Left ventricle myocardium superior (tissue), 1 donor: ENCODE measurements at regions not wholly inside any gene's neighbourhood (a gene's known extent, or its start where the extent isn't known, plus 50 kb on each side); places are given as distances from the start of the nearest gene placed in this dataset.

Source experiments
- ATAC-seq: fragments of 200-7000 bp; cut with Tn5 transposase; one replicate; pipeline ENCODE4 v1.9.1; 2020; ENCODE audit warnings: mild to moderate bottlenecking, moderate library complexity
- DNase-seq: peaks from one replicate; pipeline ENCODE4 v3.0.0-alpha.2; 2020
- intact Hi-C: fragments of 100-400 bp; cut with micrococcal nuclease; formaldehyde crosslinking; loops from one replicate; pipeline ENCODE4 v1.11.0; 2022
- donor health status: DM: no; HTN: yes; CAD: no; lungs with severe emphysema.

DNA sequence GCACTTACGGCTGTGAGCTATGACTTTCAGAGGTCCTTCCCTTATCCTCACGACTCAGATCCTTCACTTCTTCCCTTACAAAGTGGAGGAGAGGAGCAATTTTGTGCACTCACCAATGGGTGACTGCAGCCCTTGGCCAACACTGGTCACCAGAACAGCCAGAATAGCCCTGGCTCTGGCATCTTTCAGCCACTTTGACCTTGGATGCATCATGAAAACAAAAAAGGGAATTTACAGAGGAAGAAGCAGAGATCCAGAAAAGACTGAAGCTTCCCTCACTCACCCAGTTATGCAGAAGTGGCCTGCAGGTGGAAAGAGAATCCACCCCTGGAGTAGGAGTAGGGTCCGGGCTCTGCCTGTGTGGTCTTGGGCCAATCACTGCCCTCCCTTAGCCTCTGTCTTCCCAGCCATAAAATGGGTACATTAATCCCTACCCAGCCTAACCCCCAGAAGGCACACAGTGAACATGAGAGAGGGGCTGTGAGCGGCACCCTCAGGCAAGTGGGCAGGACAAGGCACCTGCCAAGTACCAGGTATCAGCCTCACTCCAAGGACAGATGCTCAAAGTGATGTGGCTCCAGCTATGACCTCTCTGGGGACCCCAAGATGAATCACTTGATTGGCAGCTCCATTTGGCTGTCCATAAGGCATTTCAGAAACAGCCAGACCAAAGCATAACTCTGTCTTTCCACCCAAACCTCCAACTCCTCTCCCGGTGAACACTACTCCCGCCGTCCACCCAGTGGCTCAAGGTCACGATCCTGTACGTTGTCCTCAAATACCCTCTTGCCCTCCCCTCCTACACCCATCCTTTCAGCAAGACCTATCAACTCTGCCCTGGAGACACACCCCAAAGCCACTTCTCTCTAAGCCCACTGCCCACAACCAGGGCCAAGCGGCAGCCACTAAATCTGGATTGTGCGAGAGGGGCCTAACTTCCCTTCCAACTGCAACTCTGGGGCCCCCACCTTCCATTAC lies 129.8 kb upstream of the ZMIZ1 start:
- DNase-seq: no peak
- ATAC-seq: no peak
- intact Hi-C loops: no loop called here

- ATAC-seq: no peak
- DNase-seq: no peak
- intact Hi-C loops: no loop called here
These were observed 126.7 kb upstream of the ZMIZ1 start for GRCh38 chr10:78942091-78942501.

- DNase-seq (peak; percentile 50), ATAC-seq (peak; percentile 93)
- intact Hi-C loops: no loop called here
These were observed 123.9 kb upstream of the ZMIZ1 start for GRCh38 chr10:78944723-78945312.

- no peak for DNase-seq
- ATAC-seq: no peak
- intact Hi-C loops: no loop called here
These were observed 122.9 kb upstream of the ZMIZ1 start for GRCh38 chr10:78945838-78946237.

DNA sequence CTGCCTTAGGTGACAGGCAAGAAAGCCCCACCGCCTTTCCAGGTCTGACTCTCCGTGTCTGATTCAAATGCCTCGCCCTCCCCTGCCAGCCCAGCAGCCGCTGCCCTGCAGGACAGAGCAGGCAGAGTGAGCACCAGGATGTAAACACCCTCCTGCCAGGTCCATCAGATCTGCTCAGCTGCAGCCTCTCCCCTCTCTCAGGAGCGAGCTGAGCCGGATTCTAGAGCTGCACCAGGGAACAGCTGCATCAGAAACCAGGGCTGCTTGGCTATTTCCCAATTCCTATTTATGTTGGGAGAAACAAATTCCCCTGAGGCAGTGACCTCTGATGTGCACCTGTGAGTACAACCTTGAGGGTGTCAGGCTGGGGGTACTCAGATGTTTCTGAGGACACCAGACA lies 121.5 kb upstream of the ZMIZ1 start:
- intact Hi-C loops: no loop called here
- no peak for ATAC-seq
- no peak for DNase-seq

GRCh38 chr10:78947733-78948132 lies 121.0 kb upstream of the ZMIZ1 start:
- no peak for DNase-seq
- intact Hi-C loops: no loop called here
- ATAC-seq: no peak

GRCh38 chr10:78948621-78949030 lies 120.1 kb upstream of the ZMIZ1 start:
- ATAC-seq: no peak
- no peak for DNase-seq
- intact Hi-C loops: no loop called here

GRCh38 chr10:78950656-78951587 lies 117.8 kb upstream of the ZMIZ1 start:
- DNase-seq (no peak), ATAC-seq (no peak)
- intact Hi-C loops: no loop called here

- intact Hi-C loops: no loop called here
- ATAC-seq: no peak
- no peak for DNase-seq
These were observed 116.7 kb upstream of the ZMIZ1 start for GRCh38 chr10:78952030-78952429.

GRCh38 chr10:78952686-78953085 lies 116.1 kb upstream of the ZMIZ1 start:
- intact Hi-C loops: no loop called here
- ATAC-seq: peak; percentile 76
- peak; percentile 64 for DNase-seq

GRCh38 chr10:78953113-78953798 lies 115.5 kb upstream of the ZMIZ1 start:
- ATAC-seq (peak; percentile 58), DNase-seq (peak; percentile 59)
- intact Hi-C loops: no loop called here

DNA sequence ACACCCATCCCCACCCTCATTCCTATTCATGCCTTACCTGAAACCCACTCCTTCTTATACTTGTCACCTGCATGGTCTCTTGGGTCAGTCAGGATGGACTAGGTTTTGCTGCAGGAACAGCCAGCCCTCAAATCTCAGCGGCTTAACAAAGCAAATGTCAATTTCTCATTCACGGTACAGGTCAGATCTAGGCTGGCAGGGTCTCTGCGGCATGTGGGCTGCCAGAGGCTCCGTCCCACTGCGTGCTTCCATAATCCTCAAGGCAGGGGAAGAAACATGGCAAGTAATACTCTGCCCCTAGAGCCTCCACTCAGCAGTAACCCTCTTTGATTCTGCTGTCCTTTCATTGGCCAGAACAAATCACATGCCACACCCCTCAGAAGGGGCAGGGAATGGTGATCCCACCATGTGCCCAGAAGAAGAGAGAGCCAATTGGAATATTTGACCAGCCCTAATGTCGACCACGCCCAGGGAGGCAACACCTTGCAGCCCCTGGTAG lies 114.9 kb upstream of the ZMIZ1 start:
- ATAC-seq: no peak
- DNase-seq: no peak
- intact Hi-C loops: no loop called here

GRCh38 chr10:78954689-78955088 lies 114.1 kb upstream of the ZMIZ1 start:
- no peak for ATAC-seq
- intact Hi-C loops: no loop called here
- DNase-seq: no peak

DNA sequence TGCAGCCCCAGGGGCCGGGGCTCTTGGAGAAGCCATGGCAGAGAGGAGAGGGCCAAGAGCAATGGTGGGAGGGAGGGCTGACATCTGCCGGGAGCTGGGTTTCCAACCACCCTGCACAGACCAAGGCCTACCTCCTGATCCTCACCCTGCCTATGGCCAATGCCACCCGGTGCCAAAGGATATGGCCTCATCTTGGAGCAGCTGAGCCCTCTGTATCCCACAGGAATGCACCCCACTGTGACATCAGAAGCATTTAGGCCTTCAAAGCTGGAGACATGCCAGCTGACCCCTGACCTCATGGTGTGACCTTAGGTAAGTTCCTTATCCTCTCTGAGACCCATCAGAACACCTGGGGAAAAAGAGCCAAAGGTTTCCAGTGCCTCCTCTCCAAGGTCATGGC lies 113.6 kb upstream of the ZMIZ1 start:
- no peak for ATAC-seq
- no peak for DNase-seq
- intact Hi-C loops: no loop called here

GRCh38 chr10:78956391-78956790 lies 112.4 kb upstream of the ZMIZ1 start:
- DNase-seq: no peak
- intact Hi-C loops: no loop called here

DNA sequence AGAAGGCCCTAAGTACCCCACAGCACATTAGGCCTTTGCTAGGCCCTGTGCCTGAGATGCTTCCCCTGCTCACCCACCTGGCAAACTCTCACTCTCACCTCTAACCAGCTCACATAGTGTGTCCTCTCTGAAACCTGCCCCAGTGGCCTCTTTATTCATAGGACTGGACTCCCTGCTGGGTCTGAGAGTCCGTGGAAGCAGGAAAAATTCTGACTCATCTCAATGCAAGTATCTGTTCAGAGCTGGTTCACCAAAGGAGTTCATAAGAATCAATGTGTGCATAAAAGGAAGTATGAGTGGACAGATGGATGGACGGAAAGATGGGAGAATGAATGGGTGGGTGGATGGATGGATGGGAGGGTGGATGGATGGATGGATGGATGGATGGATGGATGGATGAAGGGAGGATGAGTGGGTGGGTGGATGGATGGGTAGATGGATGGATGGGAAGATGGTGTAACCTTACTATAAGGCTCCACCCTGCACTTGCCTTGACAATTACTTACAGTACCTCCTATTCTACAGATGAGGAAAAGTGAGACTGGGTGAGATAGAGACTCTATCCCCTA lies 111.2 kb upstream of the ZMIZ1 start:
- no peak for ATAC-seq
- intact Hi-C loops: no loop called here
- no peak for DNase-seq

More at GRCh38 chr10:78956391-78956790, 112.4 kb upstream of the ZMIZ1 start:
- ATAC-seq: no peak

- ATAC-seq (no peak), DNase-seq (no peak)
- intact Hi-C loops: no loop called here
These were observed 109.4 kb upstream of the ZMIZ1 start for GRCh38 chr10:78959217-78959923.

GRCh38 chr10:78959924-78960285 lies 108.9 kb upstream of the ZMIZ1 start:
- DNase-seq (no peak), ATAC-seq (no peak)
- intact Hi-C loops: no loop called here
